ENCODE measurements at regions not wholly inside any gene's neighbourhood (a gene's known extent, or its start where the extent isn't known, plus 50 kb on each side); places are given as distances from the start of the nearest gene placed in this dataset.

DNA sequence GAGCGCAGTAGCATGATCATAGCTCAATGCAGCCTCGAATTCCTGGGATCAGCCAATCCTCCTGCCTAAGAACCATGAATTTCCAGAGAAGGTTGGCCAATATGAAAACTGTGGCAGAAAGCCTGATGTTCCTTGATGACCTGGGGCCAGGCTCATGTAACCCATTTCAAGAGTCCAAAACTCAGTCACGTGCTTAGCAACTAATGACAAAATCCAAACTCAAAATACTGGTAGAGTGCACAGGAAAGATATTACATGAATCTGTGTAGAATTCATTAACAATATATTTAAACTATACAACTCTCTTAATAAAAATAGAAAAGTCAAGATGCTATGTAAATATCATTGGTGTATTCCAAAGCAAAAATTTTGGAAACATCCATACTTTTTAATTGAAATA lies 265.7 kb upstream of the NDST3 start:
- no peak for TF ChIP-seq POLR2A (IDR thresholded peaks at IDR 0.05)
- TF ChIP-seq, protein P1, sequence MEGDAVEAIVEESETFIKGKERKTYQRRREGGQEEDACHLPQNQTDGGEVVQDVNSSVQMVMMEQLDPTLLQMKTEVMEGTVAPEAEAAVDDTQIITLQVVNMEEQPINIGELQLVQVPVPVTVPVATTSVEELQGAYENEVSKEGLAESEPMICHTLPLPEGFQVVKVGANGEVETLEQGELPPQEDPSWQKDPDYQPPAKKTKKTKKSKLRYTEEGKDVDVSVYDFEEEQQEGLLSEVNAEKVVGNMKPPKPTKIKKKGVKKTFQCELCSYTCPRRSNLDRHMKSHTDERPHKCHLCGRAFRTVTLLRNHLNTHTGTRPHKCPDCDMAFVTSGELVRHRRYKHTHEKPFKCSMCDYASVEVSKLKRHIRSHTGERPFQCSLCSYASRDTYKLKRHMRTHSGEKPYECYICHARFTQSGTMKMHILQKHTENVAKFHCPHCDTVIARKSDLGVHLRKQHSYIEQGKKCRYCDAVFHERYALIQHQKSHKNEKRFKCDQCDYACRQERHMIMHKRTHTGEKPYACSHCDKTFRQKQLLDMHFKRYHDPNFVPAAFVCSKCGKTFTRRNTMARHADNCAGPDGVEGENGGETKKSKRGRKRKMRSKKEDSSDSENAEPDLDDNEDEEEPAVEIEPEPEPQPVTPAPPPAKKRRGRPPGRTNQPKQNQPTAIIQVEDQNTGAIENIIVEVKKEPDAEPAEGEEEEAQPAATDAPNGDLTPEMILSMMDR (IDR thresholded peaks at IDR 0.05): no peak
